ENCODE measurements at regions not wholly inside any gene's neighbourhood (a gene's known extent, or its start where the extent isn't known, plus 50 kb on each side); places are given as distances from the start of the nearest gene placed in this dataset.

GRCh38 chr1:163257763-163258162 is 55.0 kb upstream of the RGS5 start:
- Histone ChIP-seq H3K4me2 (ENCODE audit: low read length, poor library complexity, severe bottlenecking) (no peak overlapping the region), H3K9me3 (ENCODE audit: control insufficient read depth, low read length) (no peaks in the 10 kb centered on the region), H3K4me3 (ENCODE audit: insufficient read depth in 1 of 2, low read depth in 1 of 2, low read length in 2 of 2) (no peak overlapping the region), H4K91ac (ENCODE audit: low read length) (peak overlapping the region; percentile 50), H4K8ac (ENCODE audit: low read length) (no peak overlapping the region), H3K9ac (ENCODE audit: low read length) (no peak overlapping the region), H2AK5ac (ENCODE audit: low read length, severe bottlenecking) (no peak overlapping the region), H3K79me1 (replicated peaks; ENCODE audit: low read length, poor library complexity, severe bottlenecking) (no peaks in the 10 kb centered on the region), H2BK12ac (ENCODE audit: low read length in 2 of 2) (peak overlapping the region in 1 of 2 experiments; percentile 17), H2AFZ (ENCODE audit: low read depth, low read length) (no peak overlapping the region), H3K14ac (ENCODE audit: low read length in 2 of 2) (no peak overlapping the region), H3K36me3 (ENCODE audit: control insufficient read depth in 1 of 2, insufficient read depth in 2 of 2, low read depth in 1 of 2, low read length in 2 of 2) (no peaks in the 10 kb centered on the region), H3K18ac (ENCODE audit: low read depth in 1 of 2, low read length in 2 of 2) (peak overlapping the region in 1 of 2 experiments; percentile 75), H2BK120ac (ENCODE audit: low read depth, low read length) (peak overlapping the region; percentile 5), H2BK15ac (ENCODE audit: low read depth, poor library complexity, severe bottlenecking) (peak overlapping the region; percentile 83), H3K4me1 (ENCODE audit: control insufficient read depth, insufficient read depth, low read depth, low read length) (no peaks in the 10 kb centered on the region), H3K27ac (ENCODE audit: low read length, poor library complexity, severe bottlenecking) (no peak overlapping the region), H2BK5ac (ENCODE audit: low read depth, low read length, poor library complexity, severe bottlenecking) (no peak overlapping the region), H3K27me3 (ENCODE audit: control insufficient read depth in 1 of 2, insufficient read depth in 1 of 2, low read length in 2 of 2) (no peaks in the 10 kb centered on the region), H3K4ac (ENCODE audit: low read depth in 1 of 2, low read length in 2 of 2) (no peak overlapping the region), H3K23ac (ENCODE audit: low read length in 2 of 2) (no peak overlapping the region)
- no peak for DNase-seq
- 66% methylated on average over 2 of the region's 2 CpGs for WGBS

- Histone ChIP-seq H4K91ac (ENCODE audit: low read length) (no peak overlapping the region), H2BK15ac (ENCODE audit: low read depth, poor library complexity, severe bottlenecking) (no peak overlapping the region), H3K9me3 (ENCODE audit: control insufficient read depth, low read length) (no peaks in the 10 kb centered on the region), H3K18ac (ENCODE audit: low read depth in 1 of 2, low read length in 2 of 2) (no peak overlapping the region), H2AFZ (ENCODE audit: low read depth, low read length) (no peak overlapping the region), H2BK5ac (ENCODE audit: low read depth, low read length, poor library complexity, severe bottlenecking) (no peak overlapping the region), H3K4ac (ENCODE audit: low read depth in 1 of 2, low read length in 2 of 2) (no peak overlapping the region), H3K9ac (ENCODE audit: low read length) (no peak overlapping the region), H3K79me1 (replicated peaks; ENCODE audit: low read length, poor library complexity, severe bottlenecking) (no peaks in the 10 kb centered on the region), H2BK120ac (ENCODE audit: low read depth, low read length) (no peak overlapping the region), H3K36me3 (ENCODE audit: control insufficient read depth in 1 of 2, insufficient read depth in 2 of 2, low read depth in 1 of 2, low read length in 2 of 2) (no peaks in the 10 kb centered on the region), H3K4me1 (ENCODE audit: control insufficient read depth, insufficient read depth, low read depth, low read length) (no peaks in the 10 kb centered on the region), H3K4me2 (ENCODE audit: low read length, poor library complexity, severe bottlenecking) (no peak overlapping the region), H4K8ac (ENCODE audit: low read length) (no peak overlapping the region), H2BK12ac (ENCODE audit: low read length in 2 of 2) (no peak overlapping the region), H3K14ac (ENCODE audit: low read length in 2 of 2) (no peak overlapping the region), H2AK5ac (ENCODE audit: low read length, severe bottlenecking) (no peak overlapping the region), H3K27ac (ENCODE audit: low read length, poor library complexity, severe bottlenecking) (no peak overlapping the region), H3K4me3 (ENCODE audit: insufficient read depth in 1 of 2, low read depth in 1 of 2, low read length in 2 of 2) (no peak overlapping the region), H3K27me3 (ENCODE audit: control insufficient read depth in 1 of 2, insufficient read depth in 1 of 2, low read length in 2 of 2) (no peaks in the 10 kb centered on the region), H3K23ac (ENCODE audit: low read length in 2 of 2) (no peak overlapping the region)
- DNase-seq = peak; percentile 78
- no CpG with 5 or more reads among the region's 1 CpG for WGBS
Observed at GRCh38 chr1:163258181-163258580, 55.5 kb upstream of the RGS5 start.

DNA sequence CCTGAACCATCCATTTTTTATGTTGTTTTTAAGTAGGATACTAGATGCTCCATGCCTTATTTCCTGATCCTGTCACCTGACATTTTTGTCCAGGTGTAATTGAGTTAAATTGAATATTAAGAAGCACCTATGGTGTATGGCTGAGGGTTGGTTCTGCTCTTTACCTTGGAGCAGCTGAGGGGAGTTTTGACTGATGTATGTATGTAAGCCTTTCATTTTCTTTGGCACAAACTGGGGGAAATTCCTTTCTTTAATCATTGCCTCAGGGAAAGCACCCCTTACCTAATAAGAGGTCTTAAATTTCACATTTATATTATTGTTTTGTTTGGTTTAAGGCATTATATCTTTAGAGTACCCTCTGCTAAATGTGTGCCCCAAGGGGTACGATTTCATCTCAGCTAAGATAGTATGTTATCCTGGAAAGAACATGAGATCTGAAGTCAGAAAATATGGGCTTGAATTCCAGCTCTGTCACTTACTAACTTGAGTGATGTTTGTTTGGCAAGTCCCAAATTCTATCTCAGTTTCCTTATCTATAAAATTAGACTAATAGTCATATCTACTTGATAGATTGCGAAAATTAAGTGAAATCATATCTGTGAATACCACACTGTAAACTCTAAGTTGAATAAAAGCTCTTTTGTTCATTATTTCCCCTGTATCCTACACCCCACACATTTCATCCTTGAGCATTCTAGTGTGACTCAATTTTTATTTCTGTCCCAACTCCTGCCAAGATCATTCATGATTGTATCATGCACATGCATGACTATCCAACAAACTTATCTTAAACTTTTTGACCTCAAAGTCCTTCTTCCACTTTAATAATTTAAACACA is 57.7 kb upstream of the NUF2 start:
- Histone ChIP-seq H3K27ac (ENCODE audit: low read length, poor library complexity, severe bottlenecking) (no peak overlapping the region), H2AFZ (ENCODE audit: low read depth, low read length) (no peak overlapping the region), H2BK5ac (ENCODE audit: low read depth, low read length, poor library complexity, severe bottlenecking) (no peak overlapping the region), H4K8ac (ENCODE audit: low read length) (no peak overlapping the region), H3K4ac (ENCODE audit: low read depth in 1 of 2, low read length in 2 of 2) (no peak overlapping the region), H3K9ac (ENCODE audit: low read length) (no peak overlapping the region), H2BK12ac (ENCODE audit: low read length in 2 of 2) (no peak overlapping the region), H3K36me3 (ENCODE audit: control insufficient read depth in 1 of 2, insufficient read depth in 2 of 2, low read depth in 1 of 2, low read length in 2 of 2) (no peaks in the 10 kb centered on the region), H4K91ac (ENCODE audit: low read length) (no peak overlapping the region), H3K27me3 (ENCODE audit: control insufficient read depth in 1 of 2, insufficient read depth in 1 of 2, low read length in 2 of 2) (no peaks in the 10 kb centered on the region), H3K79me1 (replicated peaks; ENCODE audit: low read length, poor library complexity, severe bottlenecking) (no peaks in the 10 kb centered on the region), H3K14ac (ENCODE audit: low read length in 2 of 2) (no peak overlapping the region), H3K18ac (ENCODE audit: low read depth in 1 of 2, low read length in 2 of 2) (no peak overlapping the region), H2BK15ac (ENCODE audit: low read depth, poor library complexity, severe bottlenecking) (no peak overlapping the region), H2AK5ac (ENCODE audit: low read length, severe bottlenecking) (no peak overlapping the region), H3K4me1 (ENCODE audit: control insufficient read depth, insufficient read depth, low read depth, low read length) (peaks cover 2% of the 10 kb centered on the region), H3K23ac (ENCODE audit: low read length in 2 of 2) (no peak overlapping the region), H3K9me3 (ENCODE audit: control insufficient read depth, low read length) (no peaks in the 10 kb centered on the region), H3K4me3 (ENCODE audit: insufficient read depth in 1 of 2, low read depth in 1 of 2, low read length in 2 of 2) (no peak overlapping the region), H3K4me2 (ENCODE audit: low read length, poor library complexity, severe bottlenecking) (no peak overlapping the region), H2BK120ac (ENCODE audit: low read depth, low read length) (no peak overlapping the region)
- 85% methylated on average over 2 of the region's 2 CpGs for WGBS
- DNase-seq = no peak

DNA sequence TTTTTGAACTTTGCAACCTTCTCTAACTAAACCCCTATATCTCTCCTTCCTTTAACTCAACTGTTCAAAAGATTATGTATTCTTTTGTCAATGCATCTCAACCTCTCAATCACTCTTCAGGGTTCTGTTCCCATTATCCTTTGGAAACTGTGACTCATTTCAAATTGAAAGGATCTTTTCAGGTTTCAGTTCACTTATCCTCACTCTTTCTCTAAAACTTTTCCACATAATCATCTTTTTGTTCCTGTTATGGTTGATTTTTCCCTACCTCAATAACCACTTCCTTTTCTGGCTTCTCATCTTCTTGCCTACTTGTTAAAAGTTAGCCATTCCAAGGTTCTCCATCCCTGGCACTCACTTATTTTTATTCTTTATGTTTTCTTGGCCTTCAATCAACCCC is 56.2 kb upstream of the NUF2 start:
- H3K36me3 ChIP-seq (ENCODE audit: control insufficient read depth in 1 of 2, insufficient read depth in 2 of 2, low read depth in 1 of 2, low read length in 2 of 2) = no peaks in the 10 kb centered on the region
- H3K4me2 ChIP-seq (ENCODE audit: low read length, poor library complexity, severe bottlenecking) = no peak overlapping the region
- H2AFZ ChIP-seq (ENCODE audit: low read depth, low read length) = no peak overlapping the region
- H3K4me3 ChIP-seq (ENCODE audit: insufficient read depth in 1 of 2, low read depth in 1 of 2, low read length in 2 of 2) = no peak overlapping the region
- H3K79me1 ChIP-seq (replicated peaks; ENCODE audit: low read length, poor library complexity, severe bottlenecking) = no peaks in the 10 kb centered on the region
- no peak overlapping the region for H4K8ac ChIP-seq (ENCODE audit: low read length)
- H2BK15ac ChIP-seq (ENCODE audit: low read depth, poor library complexity, severe bottlenecking) = no peak overlapping the region
- H3K23ac ChIP-seq (ENCODE audit: low read length in 2 of 2) = no peak overlapping the region
- H2BK120ac ChIP-seq (ENCODE audit: low read depth, low read length) = no peak overlapping the region
- H3K4ac ChIP-seq (ENCODE audit: low read depth in 1 of 2, low read length in 2 of 2) = no peak overlapping the region
- H3K27me3 ChIP-seq (ENCODE audit: control insufficient read depth in 1 of 2, insufficient read depth in 1 of 2, low read length in 2 of 2) = no peaks in the 10 kb centered on the region
- no peak overlapping the region for H2AK5ac ChIP-seq (ENCODE audit: low read length, severe bottlenecking)
- peaks cover 2% of the 10 kb centered on the region for H3K4me1 ChIP-seq (ENCODE audit: control insufficient read depth, insufficient read depth, low read depth, low read length)
- H2BK5ac ChIP-seq (ENCODE audit: low read depth, low read length, poor library complexity, severe bottlenecking) = no peak overlapping the region
- H3K18ac ChIP-seq (ENCODE audit: low read depth in 1 of 2, low read length in 2 of 2) = no peak overlapping the region
- no peak overlapping the region for H2BK12ac ChIP-seq (ENCODE audit: low read length in 2 of 2)
- no peak overlapping the region for H3K14ac ChIP-seq (ENCODE audit: low read length in 2 of 2)
- no peak overlapping the region for H3K27ac ChIP-seq (ENCODE audit: low read length, poor library complexity, severe bottlenecking)
- DNase-seq = no peak
- H4K91ac ChIP-seq (ENCODE audit: low read length) = no peak overlapping the region
- H3K9me3 ChIP-seq (ENCODE audit: control insufficient read depth, low read length) = no peaks in the 10 kb centered on the region
- no peak overlapping the region for H3K9ac ChIP-seq (ENCODE audit: low read length)
